Duodenal mucosa (tissue), 2 donors: ENCODE measurements at regions not wholly inside any gene's neighbourhood (a gene's known extent, or its start where the extent isn't known, plus 50 kb on each side); places are given as distances from the start of the nearest gene placed in this dataset.
"Not testable (repeated sequence)": the region's sequence is repeated elsewhere in the genome, so short reads cannot be mapped to it uniquely, and the experiment has no call there.

Experiments used
- H3K27ac ChIP-seq: one replicate; pipeline ENCODE4 v1.7.0; 2013; ENCODE audit warnings: low read depth, low read length
- H3K27me3 ChIP-seq, 2 donors: one replicate each; pipeline ENCODE4 v1.7.0; 2013; ENCODE audit warnings: low read length in 2 of 2, control low read depth in 1 of 2; ENCODE audit not compliant: insufficient read depth in 2 of 2, control insufficient read depth in 1 of 2
- H3K36me3 ChIP-seq, 2 donors: one replicate each; pipeline ENCODE4 v1.7.0; 2013; ENCODE audit warnings: low read length in 2 of 2, control low read depth in 1 of 2; ENCODE audit not compliant: insufficient read depth in 2 of 2, control insufficient read depth in 1 of 2
- H3K4me1 ChIP-seq, 2 donors: one replicate each; pipeline ENCODE4 v1.7.0; 2013; ENCODE audit warnings: low read length in 2 of 2, control low read depth in 1 of 2; ENCODE audit not compliant: insufficient read depth in 2 of 2, control insufficient read depth in 1 of 2
- H3K4me3 ChIP-seq, 2 donors: one replicate each; pipeline ENCODE4 v1.7.0; 2013; ENCODE audit warnings: low read length in 2 of 2, low read depth in 1 of 2
- H3K9ac ChIP-seq, 2 donors: one replicate each; pipeline ENCODE4 v1.7.0; 2013; ENCODE audit warnings: low read length in 2 of 2, low read depth in 1 of 2
- H3K9me3 ChIP-seq, 2 donors: one replicate each; pipeline ENCODE4 v1.7.0; 2013; ENCODE audit warnings: low read length in 2 of 2, control low read depth in 1 of 2; ENCODE audit not compliant: control insufficient read depth in 1 of 2

DNA sequence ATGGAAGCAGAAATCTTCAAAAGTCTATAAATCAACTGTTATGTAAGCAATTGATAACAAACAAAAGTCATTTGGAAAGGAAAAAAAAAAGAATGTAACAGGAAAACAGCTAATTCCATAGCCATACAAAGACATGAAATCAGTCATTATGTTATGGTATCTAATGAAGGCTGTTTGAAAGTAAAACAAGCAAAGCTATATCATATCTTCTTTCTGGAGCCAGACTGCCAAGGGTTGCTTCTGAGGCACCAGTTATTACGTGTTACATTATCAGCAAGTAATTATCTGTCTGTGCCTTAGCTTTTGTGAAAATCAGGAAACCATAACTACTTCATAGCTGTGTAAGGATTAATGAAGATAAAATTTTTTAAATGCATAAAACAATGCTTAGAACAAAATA lies 480.2 kb downstream of the FAT4 start:
- Histone ChIP-seq H3K27me3 (no peaks in the 10 kb centered on the region), H3K27ac (no peak overlapping the region), H3K36me3 (no peaks in the 10 kb centered on the region), H3K9ac (no peak overlapping the region), H3K4me1 (no peaks in the 10 kb centered on the region), H3K9me3 (no peaks in the 10 kb centered on the region), H3K4me3 (no peak overlapping the region)

DNA sequence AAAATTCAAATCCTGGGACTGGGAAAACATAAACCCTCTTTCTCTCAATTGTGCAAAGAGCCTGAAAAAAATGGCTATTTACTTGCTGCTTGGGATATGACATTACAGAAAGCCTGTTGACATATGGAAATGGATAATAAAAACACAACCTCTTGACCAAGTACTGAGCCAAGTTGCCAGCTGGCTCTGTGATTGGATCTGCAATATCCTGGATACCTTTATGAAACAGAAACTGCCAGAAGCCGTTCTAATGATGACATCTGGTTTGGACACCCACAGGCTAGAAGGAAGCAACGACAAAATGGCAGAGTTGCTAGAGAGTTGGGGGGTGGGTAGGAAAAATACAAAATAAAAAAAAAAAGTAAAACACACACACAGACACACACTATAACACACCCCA lies 481.4 kb downstream of the FAT4 start:
- Histone ChIP-seq H3K4me1 (no peaks in the 10 kb centered on the region), H3K27ac (no peak overlapping the region), H3K36me3 (no peaks in the 10 kb centered on the region), H3K9me3 (no peaks in the 10 kb centered on the region), H3K27me3 (no peaks in the 10 kb centered on the region), H3K9ac (no peak overlapping the region), H3K4me3 (no peak overlapping the region)

DNA sequence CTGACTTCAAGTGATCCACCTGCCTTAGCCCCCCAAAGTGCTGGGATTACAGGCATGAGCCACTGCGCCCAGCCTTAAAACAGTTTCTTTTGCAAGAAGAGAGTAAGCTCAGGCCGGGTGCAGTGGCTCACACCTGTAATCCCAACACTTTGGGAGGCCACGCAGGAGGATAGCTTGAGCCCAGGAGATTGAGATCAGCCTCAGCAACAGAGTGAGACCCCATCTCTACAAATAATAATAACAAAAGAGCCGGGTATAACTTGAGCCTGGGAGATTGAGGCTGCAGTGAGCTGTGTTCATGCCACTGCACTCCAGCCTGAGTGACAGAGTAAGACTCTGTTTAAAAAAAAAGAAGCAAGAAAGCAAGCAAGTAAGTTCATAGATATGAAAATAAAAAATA lies 482.9 kb downstream of the FAT4 start:
- H3K9ac ChIP-seq, H3K4me1 ChIP-seq, H3K9me3 ChIP-seq: not testable (repeated sequence)

DNA sequence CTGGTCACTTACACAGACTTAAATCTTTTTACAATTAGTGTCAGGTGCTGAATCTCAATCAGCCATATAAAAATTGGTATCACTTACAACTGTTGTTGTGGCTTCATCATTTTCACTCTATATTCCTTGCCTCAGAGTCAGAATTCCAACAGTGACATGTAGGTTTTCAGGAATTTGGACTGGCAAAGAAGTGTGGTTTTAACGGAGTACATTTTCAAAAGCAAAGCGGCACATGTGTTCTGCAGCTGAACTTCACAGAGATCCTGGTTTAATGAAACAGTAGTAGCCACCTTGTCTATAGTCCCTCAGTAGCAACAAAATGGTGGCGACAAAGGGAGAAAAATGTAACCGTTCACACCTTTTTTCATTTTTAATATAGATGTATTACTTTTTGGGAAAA lies 486.6 kb downstream of the FAT4 start:
- no peak overlapping the region for H3K4me3 ChIP-seq
- H3K9me3 ChIP-seq: no peaks in the 10 kb centered on the region
- no peaks in the 10 kb centered on the region for H3K4me1 ChIP-seq
- H3K27ac ChIP-seq: no peak overlapping the region
- no peaks in the 10 kb centered on the region for H3K36me3 ChIP-seq
- no peaks in the 10 kb centered on the region for H3K27me3 ChIP-seq
- no peak overlapping the region for H3K9ac ChIP-seq

More for the DNA sequence above, 482.9 kb downstream of the FAT4 start:
- H3K27ac ChIP-seq, H3K4me3 ChIP-seq, H3K36me3 ChIP-seq, H3K27me3 ChIP-seq: not testable (repeated sequence)

DNA sequence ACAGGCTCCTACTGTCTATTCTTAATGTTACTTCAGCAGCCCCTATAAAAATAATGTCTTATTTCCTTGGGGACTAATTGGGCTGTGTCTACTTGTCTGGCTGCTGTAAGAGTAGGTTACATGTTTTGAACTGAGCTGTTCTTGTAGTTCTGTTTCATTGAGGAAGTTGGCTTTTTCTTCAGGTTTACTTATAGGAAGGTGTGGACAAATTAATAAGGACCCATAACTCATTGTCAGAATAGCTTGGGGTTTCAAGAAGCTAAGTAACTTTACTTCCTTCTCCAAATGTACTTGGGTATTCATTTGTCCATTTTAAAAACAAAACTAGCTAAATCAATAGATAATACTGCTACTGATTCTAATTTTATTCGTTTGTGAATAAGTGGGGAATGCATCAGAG lies 487.2 kb downstream of the FAT4 start:
- Histone ChIP-seq H3K9me3 (no peaks in the 10 kb centered on the region), H3K27me3 (no peaks in the 10 kb centered on the region), H3K4me3 (no peak overlapping the region), H3K9ac (no peak overlapping the region), H3K4me1 (no peaks in the 10 kb centered on the region), H3K36me3 (no peaks in the 10 kb centered on the region), H3K27ac (no peak overlapping the region)

DNA sequence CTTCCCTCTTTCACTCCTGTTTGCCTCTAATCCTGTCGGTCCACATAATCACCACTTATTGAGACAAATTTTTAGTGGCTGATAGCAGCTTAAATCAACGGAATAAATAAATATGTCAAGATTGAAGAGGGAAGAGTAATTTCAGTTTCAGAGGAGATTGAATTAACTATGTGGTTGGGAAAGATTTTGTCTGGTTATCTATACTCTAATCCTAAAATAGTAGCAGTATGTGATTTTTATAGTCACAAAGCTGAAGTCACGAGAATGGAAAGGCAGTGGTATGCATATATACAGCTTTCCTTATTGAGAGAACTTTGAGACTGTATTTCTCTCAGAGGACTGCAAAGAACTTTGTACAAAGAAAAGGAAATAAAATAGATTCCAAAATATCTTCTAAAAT lies 493.3 kb downstream of the FAT4 start:
- Histone ChIP-seq H3K4me3 (no peak overlapping the region), H3K36me3 (no peaks in the 10 kb centered on the region)

DNA sequence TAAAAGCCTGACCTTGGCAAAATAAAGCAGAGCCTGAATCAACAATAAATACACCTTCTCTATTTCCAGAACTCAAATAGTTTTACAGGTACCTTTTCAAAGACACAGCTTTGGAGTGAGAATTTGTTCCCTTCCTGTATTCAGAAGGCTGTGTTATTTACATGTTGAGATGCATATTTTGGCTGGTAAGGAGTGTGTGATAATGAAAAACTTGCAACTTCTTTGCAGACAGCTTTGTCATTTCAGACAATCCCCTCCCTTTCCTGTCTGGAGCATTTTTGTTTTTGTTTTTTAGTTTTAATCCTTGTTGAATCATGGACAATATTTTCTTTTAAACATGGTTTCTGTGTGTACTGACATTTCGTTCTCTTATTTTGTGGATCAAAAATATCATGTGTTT lies 493.8 kb downstream of the FAT4 start:
- H3K27me3 ChIP-seq: no peaks in the 10 kb centered on the region
- H3K27ac ChIP-seq: no peak overlapping the region
- no peaks in the 10 kb centered on the region for H3K36me3 ChIP-seq
- H3K9ac ChIP-seq: no peak overlapping the region
- no peaks in the 10 kb centered on the region for H3K4me1 ChIP-seq
- H3K9me3 ChIP-seq: no peaks in the 10 kb centered on the region
- no peak overlapping the region for H3K4me3 ChIP-seq

More for the DNA sequence above, 493.3 kb downstream of the FAT4 start:
- Histone ChIP-seq H3K27ac (no peak overlapping the region), H3K4me1 (no peaks in the 10 kb centered on the region), H3K27me3 (no peaks in the 10 kb centered on the region), H3K9ac (no peak overlapping the region), H3K9me3 (no peaks in the 10 kb centered on the region)

DNA sequence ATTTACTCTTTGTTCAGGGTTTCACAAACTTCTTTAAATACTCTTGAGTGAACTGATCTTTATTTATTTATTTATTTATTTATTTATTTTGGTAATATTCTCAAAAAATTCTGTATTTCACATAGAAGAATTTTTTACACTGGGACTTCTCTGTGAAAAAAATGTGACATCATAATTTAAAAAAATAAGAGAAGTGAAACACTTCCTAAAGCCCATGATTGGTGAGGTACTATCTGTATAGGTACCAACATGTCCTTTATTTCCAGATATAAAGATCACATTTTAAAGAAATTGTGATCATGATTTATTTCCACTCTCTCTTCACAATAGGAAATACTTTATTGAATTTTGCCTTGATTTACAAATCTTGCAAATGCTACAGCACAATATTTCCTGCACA lies 497.1 kb downstream of the FAT4 start:
- no peak overlapping the region for H3K4me3 ChIP-seq
- no peaks in the 10 kb centered on the region for H3K4me1 ChIP-seq
- H3K27ac ChIP-seq: no peak overlapping the region
- H3K9me3 ChIP-seq: no peaks in the 10 kb centered on the region
- no peak overlapping the region for H3K9ac ChIP-seq
- H3K27me3 ChIP-seq: no peaks in the 10 kb centered on the region
- no peaks in the 10 kb centered on the region for H3K36me3 ChIP-seq

DNA sequence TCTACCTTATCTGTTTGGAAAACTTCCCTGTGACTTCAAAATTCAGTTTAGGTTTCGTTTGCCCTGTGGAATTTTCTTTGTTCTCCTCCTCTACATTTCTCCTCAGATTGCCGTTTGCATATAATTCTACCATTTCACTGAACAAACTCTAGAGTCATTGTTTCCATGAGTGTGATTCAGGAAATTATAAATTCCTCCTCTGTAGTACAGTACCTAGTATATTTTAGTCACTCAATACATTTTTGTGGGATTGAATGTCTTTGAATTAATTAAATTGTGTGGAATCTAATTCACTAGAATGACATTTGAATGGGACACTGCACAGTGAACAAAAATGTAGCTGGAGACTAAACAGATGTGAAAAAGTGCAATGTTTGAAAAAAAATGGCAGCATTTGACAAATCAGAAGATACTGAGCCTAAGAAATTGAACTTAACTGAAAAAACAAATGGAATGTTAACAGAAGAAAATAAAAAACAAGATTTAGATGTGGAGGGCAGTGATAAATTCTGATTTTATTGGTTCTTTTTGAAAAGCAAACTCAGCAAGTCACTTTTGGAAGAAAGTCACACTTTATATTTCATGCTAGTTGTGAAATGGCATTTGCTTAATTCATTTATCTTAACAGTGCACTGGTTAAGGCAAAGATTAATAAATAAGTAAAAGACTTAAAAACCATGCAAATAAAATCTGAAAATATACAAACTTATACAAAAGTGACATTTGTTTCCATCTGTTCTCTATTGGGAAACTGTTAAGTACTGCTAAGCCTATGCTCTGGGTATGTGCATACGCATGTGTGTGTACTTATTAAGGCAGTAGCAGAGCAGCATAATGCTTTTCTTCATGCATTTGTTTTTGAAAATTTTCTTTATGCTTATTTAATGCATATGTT lies 512.3 kb downstream of the FAT4 start:
- no peak overlapping the region for H3K4me3 ChIP-seq
- H3K9me3 ChIP-seq: no peaks in the 10 kb centered on the region
- H3K9ac ChIP-seq: no peak overlapping the region
- H3K27me3 ChIP-seq: no peaks in the 10 kb centered on the region
- no peaks in the 10 kb centered on the region for H3K4me1 ChIP-seq
- no peak overlapping the region for H3K27ac ChIP-seq
- H3K36me3 ChIP-seq: no peaks in the 10 kb centered on the region

DNA sequence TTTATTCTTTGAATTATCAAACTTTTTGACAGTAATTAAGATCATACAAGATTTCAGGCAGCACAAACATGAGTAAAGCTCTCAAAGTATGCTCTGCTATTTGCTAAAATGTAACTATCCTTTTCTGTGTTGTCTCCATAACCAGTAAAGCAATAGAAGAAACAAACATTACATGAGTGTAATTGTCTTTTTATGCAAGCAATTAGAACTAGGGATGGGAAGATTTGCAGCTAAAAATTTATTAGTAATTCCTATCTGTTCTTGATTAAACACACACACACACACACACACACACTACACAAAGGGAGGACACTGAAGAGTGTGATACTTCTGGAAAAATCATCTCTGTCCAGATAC lies 512.9 kb downstream of the FAT4 start:
- H3K9ac ChIP-seq: no peak overlapping the region
- H3K27ac ChIP-seq: no peak overlapping the region
- no peak overlapping the region for H3K4me3 ChIP-seq
- no peaks in the 10 kb centered on the region for H3K9me3 ChIP-seq
- H3K27me3 ChIP-seq: no peaks in the 10 kb centered on the region
- H3K36me3 ChIP-seq: no peaks in the 10 kb centered on the region
- H3K4me1 ChIP-seq: no peaks in the 10 kb centered on the region
